COR-L47 (cell line): ENCODE measurements at regions not wholly inside any gene's neighbourhood (a gene's known extent, or its start where the extent isn't known, plus 50 kb on each side); places are given as distances from the start of the nearest gene placed in this dataset.
"Not testable (repeated sequence)": the region's sequence is repeated elsewhere in the genome, so short reads cannot be mapped to it uniquely, and the experiment has no call there.

Experiments used
- DNase-seq: peaks from one replicate; lab custom pipeline; 2025; lab: John Stamatoyannopoulos, UW

DNA sequence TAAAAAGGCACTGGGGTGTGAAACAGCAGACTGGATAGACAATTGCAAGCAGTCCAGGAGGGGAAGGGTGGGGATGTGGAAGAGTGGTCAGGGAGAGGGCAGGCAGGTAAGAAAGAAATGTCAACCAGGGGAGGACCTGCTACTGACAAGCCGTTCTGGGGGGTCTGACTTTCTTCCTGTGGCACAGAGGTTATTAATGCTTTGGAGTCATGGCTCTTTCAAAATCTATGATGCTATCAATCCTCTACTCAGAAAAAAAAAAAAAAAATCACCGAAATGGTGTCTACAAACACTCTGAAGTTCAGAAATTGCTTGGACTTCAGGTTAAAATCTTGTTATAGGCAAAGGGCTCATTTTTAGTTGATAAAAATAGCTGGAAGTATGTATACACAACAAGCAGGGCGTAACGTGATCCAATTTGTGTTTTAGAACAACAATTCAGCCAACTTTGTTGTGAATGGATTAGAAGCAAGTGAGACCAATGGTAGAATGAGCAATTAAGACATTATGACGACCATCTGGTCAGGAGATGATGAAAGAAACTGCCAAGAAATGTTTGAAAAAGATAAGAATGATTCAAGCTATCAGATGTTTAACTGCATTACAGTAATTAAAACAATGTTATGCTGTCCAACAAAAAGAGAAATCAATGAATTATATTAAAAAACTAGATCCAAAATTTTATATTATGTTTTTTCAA, 255.2 kb downstream of the DEPDC1B start:
- no peak for DNase-seq

DNA sequence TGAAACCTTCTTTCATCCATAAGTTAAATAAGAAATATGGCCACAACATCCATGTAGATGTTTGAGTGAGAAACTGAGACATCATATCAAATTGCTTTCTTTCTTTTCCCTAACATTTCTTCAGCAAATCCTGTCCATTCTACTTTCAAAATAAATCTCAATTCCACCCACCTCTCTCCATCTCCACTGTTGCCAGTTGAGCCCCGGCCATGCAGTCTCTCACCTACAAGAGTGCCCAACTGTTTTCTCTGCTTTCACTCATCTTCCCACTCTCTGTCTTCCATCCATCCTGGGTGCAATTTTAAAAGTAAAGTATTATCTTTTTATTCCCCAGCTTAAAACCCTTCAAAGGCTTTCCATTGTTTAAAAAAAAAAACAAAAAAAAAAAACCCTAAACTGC, 260.4 kb downstream of the DEPDC1B start:
- DNase-seq, result no peak

- DNase-seq, result no peak
Measured at GRCh38 chr5:60437308-60437707, 262.7 kb downstream of the DEPDC1B start.

DNA sequence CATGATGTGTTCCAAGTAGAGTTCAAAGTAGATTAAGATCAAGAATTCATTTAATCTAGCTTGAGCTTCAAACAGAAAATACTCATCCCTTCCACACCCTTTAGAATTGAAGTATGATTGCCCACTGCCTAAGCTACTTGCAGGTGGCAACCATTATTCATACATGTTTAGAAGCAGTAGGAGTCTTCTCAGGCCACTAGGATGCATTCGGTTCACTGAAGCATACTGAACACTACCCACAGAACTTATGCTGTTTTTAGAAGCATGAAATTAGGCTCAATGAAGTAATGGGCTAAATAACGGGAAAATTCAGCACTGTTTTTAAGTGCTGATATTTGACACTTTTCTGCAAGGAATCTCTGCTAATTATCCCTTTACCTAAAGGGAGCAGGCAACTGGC, 263.4 kb downstream of the DEPDC1B start:
- no peak for DNase-seq

GRCh38 chr5:60435808-60436207, 264.2 kb downstream of the DEPDC1B start:
- no peak for DNase-seq

DNA sequence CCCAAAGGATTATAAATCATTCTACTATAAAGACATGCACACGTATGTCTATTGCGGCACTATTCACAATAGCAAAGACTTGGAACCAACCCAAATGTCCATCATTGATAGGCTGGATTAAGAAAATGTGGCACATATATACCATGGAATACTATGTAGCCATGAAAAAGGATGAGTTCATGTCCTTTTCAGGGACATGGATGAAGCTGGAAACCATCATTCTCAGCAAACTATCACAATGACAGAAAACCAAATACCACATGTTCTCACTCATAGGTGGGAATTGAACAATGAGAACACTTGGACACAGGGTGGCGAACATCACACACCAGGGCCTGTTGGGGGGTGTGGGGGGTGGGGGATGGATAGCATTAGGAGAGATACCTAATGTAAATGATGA, 273.8 kb downstream of the DEPDC1B start:
- not testable (repeated sequence) for DNase-seq

DNA sequence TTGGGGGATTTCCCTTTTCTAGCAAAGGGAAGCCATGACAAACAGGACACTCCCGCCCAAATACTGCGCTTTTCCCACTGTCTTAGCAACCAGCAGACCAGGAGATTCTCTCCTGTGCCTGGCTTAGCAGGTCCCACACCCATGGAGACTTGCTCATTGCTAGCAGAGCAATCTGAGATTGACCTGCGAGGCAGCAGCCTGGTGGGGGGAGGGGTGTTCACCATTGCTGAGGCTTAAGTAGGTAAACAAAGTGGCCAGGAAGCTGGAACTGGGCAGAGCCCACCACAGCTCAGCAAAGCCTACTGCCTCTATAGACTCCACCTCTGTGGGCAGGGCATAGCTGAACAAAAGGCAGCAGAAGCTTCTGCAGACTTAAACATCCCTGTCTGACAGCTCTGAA, 279.2 kb downstream of the DEPDC1B start:
- not testable (repeated sequence) for DNase-seq

- DNase-seq, result no peak
Measured at GRCh38 chr5:60417500-60418181, 282.3 kb downstream of the DEPDC1B start.

- DNase-seq, result no peak
Measured at GRCh38 chr5:60415443-60415842, 284.5 kb downstream of the DEPDC1B start.

DNA sequence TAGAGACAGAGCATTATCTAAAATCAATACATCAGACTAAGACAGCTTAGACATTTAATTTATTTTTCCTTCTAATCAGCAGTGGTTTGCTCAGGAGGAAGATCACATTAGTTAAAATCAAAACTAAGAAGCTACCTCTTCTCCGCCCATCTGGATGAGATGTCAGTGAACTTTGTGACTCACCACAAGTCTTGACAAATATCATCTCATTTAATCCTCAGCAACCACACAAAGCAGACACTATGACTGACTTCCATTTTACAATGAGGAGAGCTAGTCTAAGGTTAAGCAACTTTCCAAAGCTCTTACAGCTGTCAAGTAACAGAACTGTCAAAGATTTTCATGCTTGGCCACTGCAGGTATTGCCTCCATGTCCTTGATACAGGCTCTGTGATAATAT, 289.5 kb downstream of the DEPDC1B start:
- no peak for DNase-seq

DNA sequence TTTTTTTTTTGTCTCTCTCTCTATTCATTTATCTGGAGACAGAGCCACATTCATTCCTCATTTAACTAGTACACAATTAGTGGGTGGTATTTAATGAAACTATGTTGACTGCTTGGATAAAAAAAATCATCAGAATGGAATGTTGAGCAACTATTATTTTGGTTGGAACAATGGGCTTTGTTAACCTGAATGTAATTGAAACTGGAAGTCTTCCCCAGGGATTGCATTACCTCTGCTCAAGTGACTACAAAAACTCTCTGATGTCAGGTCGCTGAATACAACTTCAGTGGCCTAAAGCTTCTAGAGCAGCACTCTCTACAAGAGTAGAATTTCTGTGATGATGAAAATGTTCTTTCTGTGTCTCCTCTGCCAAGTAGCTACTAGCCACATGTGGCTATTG, 295.8 kb downstream of the DEPDC1B start:
- DNase-seq, result no peak

DNA sequence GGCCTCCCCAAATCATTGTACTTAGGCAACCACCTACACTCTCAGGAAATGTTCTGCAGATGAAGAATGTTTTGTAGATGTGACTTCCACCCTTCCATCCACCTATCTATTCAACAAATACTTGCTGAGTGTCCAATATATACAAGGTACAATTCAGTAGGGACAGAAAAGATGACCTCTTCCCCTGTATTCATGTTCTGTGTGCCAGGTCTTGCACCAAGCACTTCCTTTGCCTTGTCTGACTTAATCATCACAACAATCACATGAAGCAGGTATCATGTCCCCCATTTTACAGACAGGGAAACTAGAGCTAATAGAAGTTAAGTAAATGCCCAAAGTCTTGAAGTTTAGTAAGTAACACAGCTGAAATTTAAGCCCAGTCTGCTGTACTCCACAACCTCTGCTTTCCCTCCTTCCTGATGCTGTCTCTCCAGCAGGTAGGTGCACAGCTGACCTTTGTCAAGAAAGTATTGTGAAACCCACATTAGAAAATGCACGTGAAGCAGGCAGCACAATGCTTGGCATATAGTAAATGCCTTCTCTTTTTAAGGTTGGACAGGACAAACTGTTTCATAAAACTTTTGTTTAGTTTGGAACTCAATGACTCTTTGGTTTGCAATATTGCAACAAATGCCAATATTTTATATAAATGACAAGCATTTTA, 296.5 kb downstream of the DEPDC1B start:
- DNase-seq, result no peak

GRCh38 chr5:60402161-60402785, 297.7 kb downstream of the DEPDC1B start:
- DNase-seq, result no peak

DNA sequence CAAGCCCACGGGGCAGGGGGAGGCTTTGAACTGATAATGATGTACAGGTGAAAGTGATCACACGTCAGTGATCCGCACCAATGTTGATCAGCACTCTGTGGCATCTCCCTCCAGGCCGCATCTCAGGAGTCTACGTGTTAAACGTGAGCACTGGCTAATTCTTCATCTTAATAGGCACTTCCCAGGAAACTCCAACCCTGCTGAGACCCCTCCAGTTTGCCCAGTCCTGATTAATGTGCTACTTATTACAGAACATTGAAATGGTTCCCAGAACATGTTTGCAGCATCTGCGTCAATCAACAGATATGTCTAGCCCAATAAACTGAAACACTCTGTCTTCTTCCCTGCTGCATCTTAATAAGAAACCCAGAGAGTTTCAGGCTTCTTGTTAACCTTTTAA, 298.4 kb downstream of the DEPDC1B start:
- DNase-seq, result no peak

DNA sequence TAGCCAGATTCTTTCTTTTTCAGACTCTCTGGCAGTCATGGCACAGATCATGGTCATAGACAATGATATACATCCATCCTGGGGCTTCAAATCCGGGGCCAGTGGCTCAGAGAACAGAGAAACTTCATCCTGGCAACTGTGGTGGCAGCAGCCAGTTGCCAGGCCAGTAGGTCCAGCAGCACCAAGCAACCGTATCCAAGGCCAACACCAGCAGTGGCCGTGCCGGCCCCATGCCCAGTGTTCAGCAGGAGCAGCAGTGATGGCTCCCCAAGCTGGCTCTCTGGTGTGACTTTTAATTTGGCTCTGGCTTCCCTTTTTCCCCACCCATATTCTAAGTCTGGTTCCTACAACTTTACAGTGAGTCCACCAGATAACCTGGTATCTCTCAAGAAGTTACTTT, 300.5 kb downstream of the DEPDC1B start:
- no peak for DNase-seq

DNA sequence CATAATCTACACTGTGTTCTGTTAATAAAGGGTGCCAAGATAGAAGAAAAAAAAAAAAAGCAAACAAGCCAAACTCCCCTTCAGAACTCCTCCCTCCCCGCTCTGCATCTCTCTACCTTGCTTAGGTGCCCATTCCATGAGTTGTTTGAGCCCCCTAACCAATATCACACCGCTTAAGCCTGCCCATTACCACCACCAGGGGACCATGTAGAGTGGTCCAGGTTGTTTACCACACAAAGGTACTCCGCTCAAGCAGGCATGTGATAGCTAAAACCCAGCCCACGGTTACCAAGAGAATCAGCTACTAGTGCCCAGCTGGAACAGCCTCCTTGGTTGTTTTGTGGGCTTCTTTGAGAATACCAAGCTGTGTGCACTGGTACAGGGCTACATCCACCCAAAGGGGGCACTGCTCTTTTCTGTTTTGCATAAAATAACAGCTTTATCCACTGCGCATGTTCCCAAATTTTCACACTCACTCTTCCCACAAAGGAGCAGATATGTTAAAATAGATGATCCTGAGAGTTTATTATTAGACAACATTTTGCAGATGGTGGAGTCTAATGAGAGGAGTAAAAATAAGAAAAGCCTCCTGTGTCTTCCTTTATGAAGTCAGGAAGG, 304.1 kb downstream of the DEPDC1B start:
- no peak for DNase-seq

DNA sequence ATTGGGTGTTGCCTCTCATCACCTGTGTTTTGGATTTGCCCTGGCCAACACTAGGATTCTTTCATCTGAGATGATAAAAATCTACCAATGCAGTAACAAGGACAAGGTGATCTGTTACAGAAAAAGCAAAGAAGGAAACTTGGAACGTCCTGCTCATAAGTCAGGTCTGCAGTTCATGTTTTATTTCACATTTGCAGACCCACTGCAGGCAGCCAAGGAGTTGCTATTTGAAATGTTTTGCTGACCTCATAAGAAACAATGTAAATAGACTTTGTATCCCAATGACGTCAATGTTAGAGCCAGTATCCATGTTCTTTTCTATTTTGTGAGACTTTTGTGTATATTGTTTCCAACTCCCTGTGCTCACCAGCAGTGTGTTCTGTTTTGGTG, 312.9 kb downstream of the DEPDC1B start:
- no peak for DNase-seq

DNA sequence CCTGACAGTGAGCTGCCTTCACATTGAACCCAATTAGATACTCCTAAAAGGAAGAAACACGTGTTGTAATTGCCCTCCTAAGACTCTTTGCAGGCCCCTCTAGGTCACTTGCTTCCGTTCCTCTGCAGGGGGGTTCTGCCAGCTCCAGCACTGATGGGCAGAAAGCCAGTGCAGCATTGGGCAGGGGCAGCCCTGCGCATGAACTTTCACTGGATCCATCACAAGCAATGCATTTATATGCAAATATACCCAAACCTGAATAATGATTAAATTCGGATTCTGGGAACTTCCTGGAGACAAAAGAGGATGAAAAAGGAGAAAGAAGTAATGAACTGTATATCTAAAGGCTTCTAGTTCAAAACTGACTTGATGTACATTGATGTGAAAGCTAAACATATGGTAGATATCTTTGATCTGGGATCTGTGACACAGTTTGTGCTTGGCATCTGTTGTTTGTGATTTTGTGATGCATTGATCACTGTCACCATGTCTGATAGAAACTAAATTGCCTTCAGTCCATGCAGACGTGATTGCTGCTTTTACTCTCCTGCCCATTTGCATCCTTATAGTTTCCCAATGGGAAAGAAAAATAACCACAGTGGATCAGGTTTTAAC, 313.4 kb downstream of the DEPDC1B start:
- no peak for DNase-seq

- no peak for DNase-seq
Measured at GRCh38 chr5:60382716-60383115, 317.2 kb downstream of the DEPDC1B start.

DNA sequence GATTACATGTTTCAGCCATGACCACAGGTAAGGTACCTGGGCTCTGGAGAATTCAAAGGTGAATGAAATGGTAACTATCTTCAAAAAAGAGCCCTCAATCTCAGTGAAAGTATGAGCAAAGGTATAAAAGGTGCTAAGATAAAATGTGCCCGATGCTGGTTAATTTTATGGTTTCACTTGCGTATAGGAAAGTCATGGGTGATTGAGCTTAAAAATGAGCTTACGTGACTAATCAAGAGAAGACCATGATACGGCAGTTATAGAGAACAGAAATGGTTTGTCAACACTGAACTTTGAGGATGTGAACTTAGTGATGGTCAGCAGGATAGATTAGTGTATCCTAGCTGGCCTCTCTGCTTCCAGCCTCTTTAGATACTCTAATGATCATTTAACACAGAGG, 320.1 kb downstream of the DEPDC1B start:
- no peak for DNase-seq

DNA sequence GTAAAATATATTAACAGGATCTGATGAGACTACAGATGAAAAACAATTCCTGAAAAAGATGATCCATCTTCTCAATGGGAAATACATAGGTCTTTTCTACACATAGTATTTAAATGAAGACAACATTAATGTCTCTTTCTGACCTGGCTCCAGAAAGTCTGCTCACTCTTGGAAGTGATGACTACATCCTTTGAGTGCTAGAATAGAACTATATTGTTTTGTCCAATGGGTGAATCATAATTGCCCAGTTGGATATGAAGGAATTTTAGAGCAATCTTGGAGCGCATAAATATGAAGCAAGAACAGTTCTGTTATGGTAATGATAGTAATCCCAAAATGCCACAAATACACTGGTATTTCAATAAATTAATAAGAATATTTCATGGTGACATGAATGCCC, 322.1 kb downstream of the DEPDC1B start:
- no peak for DNase-seq

GRCh38 chr5:60376860-60377259, 323.1 kb downstream of the DEPDC1B start:
- no peak for DNase-seq
